Keratinocyte (primary cell): ENCODE measurements at regions not wholly inside any gene's neighbourhood (a gene's known extent, or its start where the extent isn't known, plus 50 kb on each side); places are given as distances from the start of the nearest gene placed in this dataset.

Experiments
- DNase-seq: peaks from one replicate; pipeline ENCODE4 v3.0.0-alpha.2; 2011; ENCODE audit warnings: low read depth, missing footprints, low spot score
- FAIRE-seq: peaks from 2 replicates; lab custom pipeline; 2011; peaks lifted over from hg19 to GRCh38; lab: Jason Lieb, UNC
- H2AFZ ChIP-seq: 2 replicates; pipeline ENCODE4 v1.6.0; 2012; ENCODE audit warnings: low read length, control low read depth, inconsistent platforms; ENCODE audit not compliant: control insufficient read depth
- H3K27ac ChIP-seq: 2 replicates; pipeline ENCODE4 v1.5.1; 2011; ENCODE audit warnings: low read length; ENCODE audit not compliant: control insufficient read depth, insufficient read depth
- H3K27me3 ChIP-seq: 3 replicates; pipeline ENCODE4 v1.6.0; 2011; ENCODE audit warnings: low read length; ENCODE audit not compliant: control insufficient read depth, insufficient read depth; ENCODE audit errors: extremely low read depth
- H3K36me3 ChIP-seq, 2 experiments: 2 replicates in 1 of 2; 3 replicates in 1 of 2; pipeline ENCODE4 v1.5.1; 2011; ENCODE audit warnings: low read length in 2 of 2, mild to moderate bottlenecking in 1 of 2; ENCODE audit not compliant: control insufficient read depth in 2 of 2, insufficient read depth in 2 of 2; ENCODE audit errors: extremely low read depth in 1 of 2
- H3K4me1 ChIP-seq: 3 replicates; pipeline ENCODE4 v1.5.1; 2011; ENCODE audit warnings: low read length; ENCODE audit not compliant: control insufficient read depth, insufficient read depth; ENCODE audit errors: extremely low read depth
- H3K4me2 ChIP-seq: 3 replicates; pipeline ENCODE4 v1.6.0; 2011; ENCODE audit warnings: low read depth, low read length; ENCODE audit not compliant: control insufficient read depth, insufficient read depth; ENCODE audit errors: extremely low read depth
- H3K4me3 ChIP-seq, 3 experiments: fragments of 200-600 bp in 1 of 3; sonication (generic) in 1 of 3; 2 replicates in 2 of 3; 3 replicates in 1 of 3; pipeline ENCODE4 v1.5.1; 2011 to 2016; ENCODE audit warnings: low read length in 3 of 3, mild to moderate bottlenecking in 3 of 3, control low read depth in 2 of 3, inconsistent platforms in 1 of 3, low read depth in 1 of 3, mixed read lengths in 1 of 3, mixed run types in 1 of 3, moderate library complexity in 1 of 3; ENCODE audit not compliant: control insufficient read depth in 2 of 3, insufficient read depth in 2 of 3; ENCODE audit errors: extremely low read depth in 1 of 3
- H3K79me2 ChIP-seq: 2 replicates; pipeline ENCODE4 v1.6.0; 2012; ENCODE audit warnings: low read length; ENCODE audit not compliant: control insufficient read depth, insufficient read depth
- H3K9ac ChIP-seq: 3 replicates; pipeline ENCODE4 v1.6.0; 2011; ENCODE audit warnings: low read length; ENCODE audit not compliant: control insufficient read depth, insufficient read depth; ENCODE audit errors: extremely low read depth
- H3K9me1 ChIP-seq: 3 replicates; pipeline ENCODE4 v1.6.0; 2011; ENCODE audit warnings: low read length; ENCODE audit not compliant: control insufficient read depth, insufficient read depth; ENCODE audit errors: extremely low read depth
- H3K9me3 ChIP-seq: 2 replicates; pipeline ENCODE4 v1.5.1; 2012; ENCODE audit warnings: low read depth, low read length; ENCODE audit not compliant: control insufficient read depth
- H4K20me1 ChIP-seq: 3 replicates; pipeline ENCODE4 v1.6.0; 2011; ENCODE audit warnings: low read length; ENCODE audit not compliant: control insufficient read depth, insufficient read depth; ENCODE audit errors: extremely low read depth
- CTCF ChIP-seq, 3 experiments: IDR thresholded peaks in 1 of 3; conservative IDR thresholded peaks in 1 of 3; optimal IDR thresholded peaks in 1 of 3; 2 replicates in 2 of 3; 3 replicates in 1 of 3; pipeline versions ENCODE3 to v1.5.1; 2011; ENCODE audit warnings: low read length in 3 of 3, mild to moderate bottlenecking in 3 of 3, moderate library complexity in 2 of 3, control low read depth in 1 of 3, inconsistent platforms in 1 of 3; ENCODE audit not compliant: insufficient read depth in 2 of 3; ENCODE audit errors: extremely low read depth in 1 of 3
- EZH2 ChIP-seq: IDR thresholded peaks from one replicate; pipeline ENCODE4 v1.6.1; 2012; ENCODE audit warnings: inconsistent platforms, mild to moderate bottlenecking, low read length, moderate library complexity
- dilution Hi-C: fragments of 300-500 bp; cut with MboI; formaldehyde crosslinking; loops from one replicate; pipeline ENCODE4 v1.7.0; 2020; ENCODE audit warnings: low sequenced_read_pairs; ENCODE audit not compliant: extremely low pct_ligation_motif_present

DNA sequence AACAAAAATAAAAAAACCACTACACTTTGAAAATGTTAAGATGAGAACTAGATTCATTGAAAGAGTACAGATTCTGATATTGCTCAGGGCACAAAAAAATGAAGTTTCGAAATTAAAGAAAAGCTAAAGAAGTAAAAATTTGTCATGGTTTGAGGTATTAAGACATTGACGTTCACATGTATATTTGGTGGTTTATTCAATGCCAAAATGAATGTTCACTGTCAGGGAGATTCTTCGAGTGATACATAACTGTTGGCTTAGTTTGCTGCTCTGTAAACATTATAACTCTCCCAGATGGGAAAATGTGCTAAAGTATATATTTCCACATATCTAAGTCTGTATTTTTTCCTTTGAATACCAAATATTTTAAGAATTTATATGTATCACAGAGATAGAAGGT is 345.0 kb downstream of the SEMA3D start:
- H3K9me3 ChIP-seq = no peaks in the 10 kb centered on the region
- H3K36me3 ChIP-seq = no peaks in the 10 kb centered on the region
- H2AFZ ChIP-seq = no peak overlapping the region
- dilution Hi-C loops = no loop called here
- H3K27me3 ChIP-seq = no peaks in the 10 kb centered on the region
- H3K4me1 ChIP-seq = no peaks in the 10 kb centered on the region
- DNase-seq = no peak
- TF ChIP-seq EZH2 (no peak), CTCF (optimal IDR thresholded peaks at IDR 0.05 in 1 of 3, IDR thresholded peaks at IDR 0.05 in 1 of 3, conservative IDR thresholded peaks at IDR 0.05 in 1 of 3; ENCODE audit: extremely low read depth in 1 of 3, insufficient read depth in 2 of 3, low read length in 3 of 3) (no peak)
- no peak overlapping the region for H3K9ac ChIP-seq
- H3K27ac ChIP-seq = no peak overlapping the region
- FAIRE-seq = no peak
- no peak overlapping the region for H3K4me3 ChIP-seq
- H3K4me2 ChIP-seq = no peak overlapping the region
- H3K79me2 ChIP-seq = no peaks in the 10 kb centered on the region
- no peaks in the 10 kb centered on the region for H4K20me1 ChIP-seq
- no peaks in the 10 kb centered on the region for H3K9me1 ChIP-seq

GRCh38 chr7:84838857-84839256 is 348.0 kb downstream of the SEMA3D start:
- no peaks in the 10 kb centered on the region for H3K9me1 ChIP-seq
- no peaks in the 10 kb centered on the region for H4K20me1 ChIP-seq
- H3K4me1 ChIP-seq = no peaks in the 10 kb centered on the region
- FAIRE-seq = no peak
- no peak overlapping the region for H3K4me3 ChIP-seq
- H3K9ac ChIP-seq = no peak overlapping the region
- H3K4me2 ChIP-seq = no peak overlapping the region
- H3K79me2 ChIP-seq = no peaks in the 10 kb centered on the region
- no peak for TF ChIP-seq EZH2
- no peak for TF ChIP-seq CTCF (optimal IDR thresholded peaks at IDR 0.05 in 1 of 3, IDR thresholded peaks at IDR 0.05 in 1 of 3, conservative IDR thresholded peaks at IDR 0.05 in 1 of 3; ENCODE audit: extremely low read depth in 1 of 3, insufficient read depth in 2 of 3, low read length in 3 of 3)
- no peak for DNase-seq
- H3K9me3 ChIP-seq = no peaks in the 10 kb centered on the region
- no peaks in the 10 kb centered on the region for H3K36me3 ChIP-seq
- dilution Hi-C loops = no loop called here
- H2AFZ ChIP-seq = no peak overlapping the region
- H3K27ac ChIP-seq = no peak overlapping the region
- H3K27me3 ChIP-seq = no peaks in the 10 kb centered on the region
